Kidney epithelial cell (primary cell): ENCODE measurements at regions not wholly inside any gene's neighbourhood (a gene's known extent, or its start where the extent isn't known, plus 50 kb on each side); places are given as distances from the start of the nearest gene placed in this dataset.
A peak's percentile ranks its signal among the peaks of the same experiment; 100 is the strongest.

Experiments
- DNase-seq: peaks from one replicate; pipeline ENCODE4 v3.0.0-alpha.2; 2010; ENCODE audit warnings: low read depth
- H3K27me3 ChIP-seq: 2 replicates; pipeline ENCODE4 v1.6.0; 2011; ENCODE audit warnings: low read length; ENCODE audit not compliant: control insufficient read depth, insufficient read depth
- H3K36me3 ChIP-seq: 2 replicates; pipeline ENCODE4 v1.5.1; 2011; ENCODE audit warnings: low read length; ENCODE audit not compliant: control insufficient read depth, insufficient read depth
- H3K4me3 ChIP-seq: 2 replicates; pipeline ENCODE4 v1.5.1; 2011; ENCODE audit warnings: low read depth, mild to moderate bottlenecking, control low read depth, low read length
- TF ChIP-seq, protein P1 (sequence below): IDR thresholded peaks from 2 replicates; pipeline ENCODE4 v1.5.1; 2011; ENCODE audit warnings: mild to moderate bottlenecking, moderate library complexity, low read length, control low read depth, inconsistent platforms; ENCODE audit not compliant: insufficient read depth, poor library complexity, severe bottlenecking

DNA sequence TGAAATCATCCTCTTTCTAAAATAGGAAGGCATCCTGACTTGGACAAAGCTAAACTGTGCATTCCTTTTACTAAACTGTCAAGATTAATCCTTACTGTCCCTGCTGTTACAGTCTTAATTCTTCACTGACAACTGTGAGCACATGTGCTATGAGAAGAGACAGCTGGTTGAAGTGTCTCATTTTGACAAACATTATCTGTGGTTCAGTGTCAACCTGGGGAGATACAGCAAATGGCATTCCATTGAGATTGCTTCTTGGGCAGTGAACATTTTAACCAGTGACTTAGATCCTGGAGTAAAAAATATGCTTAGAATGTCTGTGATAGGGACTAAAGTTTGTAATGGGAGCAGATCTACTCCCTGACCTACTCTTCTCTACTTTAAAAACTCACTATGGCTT is 552.6 kb upstream of the ATP2B1 start:
- H3K4me3 ChIP-seq = no peak overlapping the region
- no peaks in the 10 kb centered on the region for H3K36me3 ChIP-seq
- H3K27me3 ChIP-seq = no peaks in the 10 kb centered on the region
- no peak for DNase-seq
- TF ChIP-seq, protein P1, sequence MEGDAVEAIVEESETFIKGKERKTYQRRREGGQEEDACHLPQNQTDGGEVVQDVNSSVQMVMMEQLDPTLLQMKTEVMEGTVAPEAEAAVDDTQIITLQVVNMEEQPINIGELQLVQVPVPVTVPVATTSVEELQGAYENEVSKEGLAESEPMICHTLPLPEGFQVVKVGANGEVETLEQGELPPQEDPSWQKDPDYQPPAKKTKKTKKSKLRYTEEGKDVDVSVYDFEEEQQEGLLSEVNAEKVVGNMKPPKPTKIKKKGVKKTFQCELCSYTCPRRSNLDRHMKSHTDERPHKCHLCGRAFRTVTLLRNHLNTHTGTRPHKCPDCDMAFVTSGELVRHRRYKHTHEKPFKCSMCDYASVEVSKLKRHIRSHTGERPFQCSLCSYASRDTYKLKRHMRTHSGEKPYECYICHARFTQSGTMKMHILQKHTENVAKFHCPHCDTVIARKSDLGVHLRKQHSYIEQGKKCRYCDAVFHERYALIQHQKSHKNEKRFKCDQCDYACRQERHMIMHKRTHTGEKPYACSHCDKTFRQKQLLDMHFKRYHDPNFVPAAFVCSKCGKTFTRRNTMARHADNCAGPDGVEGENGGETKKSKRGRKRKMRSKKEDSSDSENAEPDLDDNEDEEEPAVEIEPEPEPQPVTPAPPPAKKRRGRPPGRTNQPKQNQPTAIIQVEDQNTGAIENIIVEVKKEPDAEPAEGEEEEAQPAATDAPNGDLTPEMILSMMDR = no peak

DNA sequence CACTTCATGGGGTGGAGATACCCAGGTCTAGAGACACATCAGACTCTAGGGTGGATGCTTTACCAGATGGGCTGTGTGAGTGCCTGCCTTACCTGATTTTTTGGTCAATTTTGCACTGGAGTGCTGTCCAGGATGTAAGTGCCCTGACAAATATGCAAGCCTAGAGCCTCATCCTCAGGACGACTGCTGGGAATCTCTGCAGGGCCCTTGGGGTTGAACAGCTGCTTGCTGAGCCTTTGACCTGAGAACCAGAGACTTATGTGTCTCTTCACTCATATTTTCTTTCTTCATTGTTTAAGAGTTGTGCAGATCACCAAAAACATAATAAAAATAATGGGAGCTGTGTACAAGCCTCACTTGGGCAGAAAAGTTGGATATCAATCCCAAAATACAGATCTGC is 551.5 kb upstream of the ATP2B1 start:
- TF ChIP-seq, protein P1 = no peak
- no peaks in the 10 kb centered on the region for H3K36me3 ChIP-seq
- no peak overlapping the region for H3K4me3 ChIP-seq
- no peak for DNase-seq
- no peaks in the 10 kb centered on the region for H3K27me3 ChIP-seq

DNA sequence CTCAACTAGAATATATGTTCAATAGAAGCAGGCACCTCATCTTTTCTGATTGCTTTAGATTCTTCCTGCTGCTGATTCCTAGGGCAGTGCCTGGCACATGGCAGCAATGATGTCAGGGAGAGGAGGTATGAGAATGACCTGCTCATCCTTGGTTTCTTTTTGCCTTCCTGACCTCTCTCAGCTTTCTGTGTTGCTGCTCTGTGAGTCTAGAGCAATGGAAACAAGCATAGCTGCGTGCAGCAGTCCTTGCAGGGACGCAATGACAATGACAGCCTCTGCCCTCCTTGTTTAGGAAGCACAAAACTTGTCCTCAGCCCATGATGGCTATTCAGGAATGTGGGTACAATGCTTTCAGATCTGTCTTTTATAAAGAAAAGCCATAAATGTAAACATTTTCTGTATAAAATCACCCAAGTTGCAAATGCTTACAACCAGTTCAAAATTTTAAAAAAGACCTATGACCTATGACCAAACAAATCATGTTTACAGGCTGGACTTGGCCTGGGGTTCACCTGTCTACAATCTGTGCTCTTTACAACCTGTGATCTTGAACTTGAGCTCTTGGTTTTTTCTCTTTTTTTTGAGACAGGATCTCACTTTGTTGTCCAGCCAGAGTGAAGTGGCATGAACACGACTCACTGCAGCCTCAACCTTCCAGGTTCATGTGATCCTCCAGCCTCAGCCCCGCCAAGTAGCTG is 549.4 kb upstream of the ATP2B1 start:
- no peaks in the 10 kb centered on the region for H3K27me3 ChIP-seq
- TF ChIP-seq, protein P1 = no peak

DNA sequence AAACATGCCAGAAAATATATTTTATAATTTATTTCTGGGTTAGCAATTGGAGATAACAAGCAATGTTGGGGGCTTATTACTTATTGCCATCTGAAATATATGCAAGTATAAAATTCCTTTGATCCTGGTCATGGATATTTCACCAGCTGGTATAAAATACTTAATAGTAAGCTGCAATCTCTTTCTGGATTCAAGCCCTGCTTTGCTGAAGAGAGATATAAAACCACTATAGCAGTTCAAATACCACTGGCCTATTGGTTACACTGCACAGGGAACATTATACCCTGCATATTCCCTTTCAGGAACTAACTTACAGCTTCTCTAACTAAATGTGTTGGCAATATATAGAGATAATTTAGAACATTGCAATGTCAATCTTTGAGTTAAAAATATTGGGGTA is 546.2 kb upstream of the ATP2B1 start:
- Histone ChIP-seq H3K36me3 (no peaks in the 10 kb centered on the region), H3K27me3 (no peaks in the 10 kb centered on the region), H3K4me3 (no peak overlapping the region)
- TF ChIP-seq, protein P1 = no peak
- DNase-seq = no peak

More for the DNA sequence above, 549.4 kb upstream of the ATP2B1 start:
- no peak overlapping the region for H3K4me3 ChIP-seq
- no peaks in the 10 kb centered on the region for H3K36me3 ChIP-seq
- no peak for DNase-seq

DNA sequence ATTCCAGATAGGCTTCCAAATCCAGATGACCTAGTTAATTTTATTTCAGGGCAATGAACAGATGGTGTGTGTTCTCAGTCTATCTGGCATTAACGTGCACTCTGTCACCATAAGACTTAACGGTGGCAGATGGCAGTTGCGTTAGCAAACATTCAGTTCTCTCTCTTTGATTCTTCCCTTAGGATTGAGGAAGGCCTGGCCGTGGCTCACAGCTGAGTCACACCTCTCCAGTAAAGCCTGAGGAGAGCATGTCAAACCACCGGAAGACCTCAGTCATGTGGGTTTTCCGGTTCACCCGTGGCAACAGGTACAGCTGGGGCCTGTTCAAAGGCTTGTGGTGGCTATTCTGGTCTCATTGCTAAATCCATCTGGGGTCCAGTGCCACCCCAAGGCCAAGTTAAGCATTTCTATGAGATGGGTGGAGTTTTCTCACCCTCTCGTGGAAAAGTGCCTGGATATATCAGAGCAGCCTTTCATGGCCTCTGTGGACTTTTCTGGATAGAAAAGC is 545.1 kb upstream of the ATP2B1 start:
- Histone ChIP-seq H3K4me3 (no peak overlapping the region), H3K36me3 (no peaks in the 10 kb centered on the region), H3K27me3 (no peaks in the 10 kb centered on the region)
- TF ChIP-seq, protein P1 = peak; percentile 22
- DNase-seq = peak; percentile 94

DNA sequence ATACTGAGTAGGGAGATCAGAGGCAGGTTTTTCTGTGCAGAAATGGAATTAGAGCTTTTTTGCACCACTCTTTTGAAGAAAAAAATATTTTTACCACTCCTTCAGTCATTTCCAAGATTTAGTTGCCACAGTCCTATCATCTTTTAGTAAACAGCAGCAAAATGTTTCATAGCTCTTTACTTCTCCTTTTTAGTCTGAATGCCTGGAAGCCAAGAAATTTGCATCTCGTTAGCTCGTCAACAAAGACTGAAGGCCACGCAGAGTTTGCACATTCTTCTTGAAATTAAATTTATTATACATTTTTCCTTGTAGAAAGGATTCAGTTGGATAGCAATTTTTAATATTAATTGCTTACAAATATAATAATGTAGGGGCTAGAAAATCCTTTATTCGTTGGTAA is 544.5 kb upstream of the ATP2B1 start:
- TF ChIP-seq, protein P1 = no peak
- Histone ChIP-seq H3K4me3 (no peak overlapping the region), H3K27me3 (no peaks in the 10 kb centered on the region), H3K36me3 (no peaks in the 10 kb centered on the region)
- DNase-seq = no peak
